ENCODE measurements at regions not wholly inside any gene's neighbourhood (a gene's known extent, or its start where the extent isn't known, plus 50 kb on each side); places are given as distances from the start of the nearest gene placed in this dataset.
A peak's percentile ranks its signal among the peaks of the same experiment; 100 is the strongest.
"Not testable (repeated sequence)": the region's sequence is repeated elsewhere in the genome, so short reads cannot be mapped to it uniquely, and the experiment has no call there.

- DNase-seq: no peak
Observed at GRCh38 chr2:9708683-9709538, 78.1 kb upstream of the YWHAQ start.

GRCh38 chr2:9709539-9710285 is 78.9 kb upstream of the YWHAQ start:
- no peak for DNase-seq

GRCh38 chr2:9710311-9710710 is 79.5 kb upstream of the YWHAQ start:
- DNase-seq: no peak

- no peak for DNase-seq
Observed at GRCh38 chr2:9712263-9712662, 81.5 kb upstream of the YWHAQ start.

- DNase-seq: no peak
Observed at GRCh38 chr2:9714630-9715214, 83.9 kb upstream of the YWHAQ start.

GRCh38 chr2:9715238-9715637 is 84.4 kb upstream of the YWHAQ start:
- no peak for DNase-seq

GRCh38 chr2:9717886-9718451 is 87.2 kb upstream of the YWHAQ start:
- no peak for DNase-seq

GRCh38 chr2:9720352-9721093 is 89.7 kb upstream of the YWHAQ start:
- peak; percentile 56 for DNase-seq

- no peak for DNase-seq
Observed at GRCh38 chr2:9721344-9721743, 90.5 kb upstream of the YWHAQ start.

- no peak for DNase-seq
Observed at GRCh38 chr2:9722451-9722850, 91.7 kb upstream of the YWHAQ start.

GRCh38 chr2:9724565-9724964 is 93.8 kb upstream of the YWHAQ start:
- DNase-seq: no peak

- DNase-seq: no peak
Observed at GRCh38 chr2:9725106-9725505, 94.3 kb upstream of the YWHAQ start.

GRCh38 chr2:9726016-9726415 is 95.2 kb upstream of the YWHAQ start:
- not testable (repeated sequence) for DNase-seq

GRCh38 chr2:9730523-9730922 is 99.7 kb upstream of the YWHAQ start:
- DNase-seq: not testable (repeated sequence)

- DNase-seq: no peak
Observed at GRCh38 chr2:9732824-9733223, 102.0 kb upstream of the YWHAQ start.

- no peak for DNase-seq
Observed at GRCh38 chr2:9734308-9734707, 103.5 kb upstream of the YWHAQ start.

GRCh38 chr2:9735335-9735734 is 104.5 kb upstream of the YWHAQ start:
- no peak for DNase-seq

- DNase-seq: no peak
Observed at GRCh38 chr2:9736021-9736420, 105.2 kb upstream of the YWHAQ start.

GRCh38 chr2:9737053-9737875 is 106.0 kb upstream of the TAF1B start:
- no peak for DNase-seq

GRCh38 chr2:9738062-9738461 is 105.2 kb upstream of the TAF1B start:
- DNase-seq: no peak

- peak; percentile 22 for DNase-seq
Observed at GRCh38 chr2:9738535-9739496, 104.5 kb upstream of the TAF1B start.
